ENCODE measurements at regions not wholly inside any gene's neighbourhood (a gene's known extent, or its start where the extent isn't known, plus 50 kb on each side); places are given as distances from the start of the nearest gene placed in this dataset.

GRCh38 chr2:236717729-236718128 lies 148.1 kb downstream of the ACKR3 start:
- no peak for DNase-seq (ENCODE audit: low spot score)

- no peak for DNase-seq (ENCODE audit: low spot score)
Measured at GRCh38 chr2:236718207-236718992, 148.8 kb downstream of the ACKR3 start.

- DNase-seq (ENCODE audit: low spot score), result no peak
Measured at GRCh38 chr2:236719192-236719635, 149.6 kb downstream of the ACKR3 start.

GRCh38 chr2:236720974-236721540 lies 151.4 kb downstream of the ACKR3 start:
- no peak for DNase-seq (ENCODE audit: low spot score)

- DNase-seq (ENCODE audit: low spot score), result no peak
Measured at GRCh38 chr2:236724200-236724599, 154.6 kb downstream of the ACKR3 start.

GRCh38 chr2:236726701-236727450 lies 157.3 kb downstream of the ACKR3 start:
- no peak for DNase-seq (ENCODE audit: low spot score)

- DNase-seq (ENCODE audit: low spot score), result no peak
Measured at GRCh38 chr2:236728916-236729670, 159.5 kb downstream of the ACKR3 start.

- DNase-seq (ENCODE audit: low spot score), result no peak
Measured at GRCh38 chr2:236730393-236730792, 160.8 kb downstream of the ACKR3 start.

GRCh38 chr2:236731767-236732580 lies 162.3 kb downstream of the ACKR3 start:
- no peak for DNase-seq (ENCODE audit: low spot score)

- no peak for DNase-seq (ENCODE audit: low spot score)
Measured at GRCh38 chr2:236733156-236733555, 163.5 kb downstream of the ACKR3 start.

- DNase-seq (ENCODE audit: low spot score), result no peak
Measured at GRCh38 chr2:236735825-236736238, 166.2 kb downstream of the ACKR3 start.

GRCh38 chr2:236738030-236738429 lies 168.4 kb downstream of the ACKR3 start:
- DNase-seq (ENCODE audit: low spot score), result no peak

- no peak for DNase-seq (ENCODE audit: low spot score)
Measured at GRCh38 chr2:236738896-236739295, 169.3 kb downstream of the ACKR3 start.

GRCh38 chr2:236739663-236740062 lies 170.0 kb downstream of the ACKR3 start:
- DNase-seq (ENCODE audit: low spot score), result no peak

- no peak for DNase-seq (ENCODE audit: low spot score)
Measured at GRCh38 chr2:236740506-236740905, 170.9 kb downstream of the ACKR3 start.

GRCh38 chr2:236743039-236743920 lies 173.7 kb downstream of the ACKR3 start:
- DNase-seq (ENCODE audit: low spot score), result no peak

- no peak for DNase-seq (ENCODE audit: low spot score)
Measured at GRCh38 chr2:236743921-236744280, 174.3 kb downstream of the ACKR3 start.

GRCh38 chr2:236744281-236744705 lies 174.7 kb downstream of the ACKR3 start:
- DNase-seq (ENCODE audit: low spot score), result no peak

GRCh38 chr2:236744716-236745115 lies 175.1 kb downstream of the ACKR3 start:
- no peak for DNase-seq (ENCODE audit: low spot score)

Data from SW480 (cell line).